ENCODE measurements at regions not wholly inside any gene's neighbourhood (a gene's known extent, or its start where the extent isn't known, plus 50 kb on each side); places are given as distances from the start of the nearest gene placed in this dataset.

DNA sequence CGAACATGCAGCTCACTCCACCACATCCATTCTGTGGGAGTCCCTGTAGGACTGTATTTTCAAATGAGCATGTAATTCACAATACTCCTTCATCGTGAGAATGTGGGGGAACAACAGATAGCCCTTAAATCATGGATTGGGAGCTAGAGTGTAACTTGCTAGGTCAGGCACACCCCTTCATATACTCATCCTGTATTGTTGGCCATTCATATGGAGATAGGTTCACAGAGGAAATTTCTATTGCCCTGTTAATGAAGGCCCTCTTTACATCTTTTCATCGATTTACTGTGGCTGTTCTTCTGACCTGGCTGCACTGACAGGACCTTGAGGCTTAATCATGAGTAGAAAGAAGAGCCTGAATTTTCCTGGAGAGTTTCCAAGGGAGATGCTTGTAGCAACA, 193.8 kb upstream of the DPP10 start:
- H3K9me3 ChIP-seq (ENCODE audit: control insufficient read depth in 4 of 4, low read length in 3 of 4): no peaks in the 10 kb centered on the region
- TF ChIP-seq, protein P1, sequence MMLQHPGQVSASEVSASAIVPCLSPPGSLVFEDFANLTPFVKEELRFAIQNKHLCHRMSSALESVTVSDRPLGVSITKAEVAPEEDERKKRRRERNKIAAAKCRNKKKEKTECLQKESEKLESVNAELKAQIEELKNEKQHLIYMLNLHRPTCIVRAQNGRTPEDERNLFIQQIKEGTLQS (IDR thresholded peaks at IDR 0.05): no peak
- TF ChIP-seq FOXA1 (IDR thresholded peaks at IDR 0.05) (no peak), FOXA2 (IDR thresholded peaks at IDR 0.05) (no peak), NR2F2 (IDR thresholded peaks at IDR 0.05) (no peak), YY1 (IDR thresholded peaks at IDR 0.05) (no peak), TAF1 (conservative IDR thresholded peaks at IDR 0.05) (no peak), SP1 (IDR thresholded peaks at IDR 0.05) (no peak), JUND (IDR thresholded peaks at IDR 0.05) (no peak), HNF4G (IDR thresholded peaks at IDR 0.05) (no peak), EGR1 (IDR thresholded peaks at IDR 0.05; ENCODE audit: low read depth in 2 of 2) (no peak)
- TF ChIP-seq, protein P2, sequence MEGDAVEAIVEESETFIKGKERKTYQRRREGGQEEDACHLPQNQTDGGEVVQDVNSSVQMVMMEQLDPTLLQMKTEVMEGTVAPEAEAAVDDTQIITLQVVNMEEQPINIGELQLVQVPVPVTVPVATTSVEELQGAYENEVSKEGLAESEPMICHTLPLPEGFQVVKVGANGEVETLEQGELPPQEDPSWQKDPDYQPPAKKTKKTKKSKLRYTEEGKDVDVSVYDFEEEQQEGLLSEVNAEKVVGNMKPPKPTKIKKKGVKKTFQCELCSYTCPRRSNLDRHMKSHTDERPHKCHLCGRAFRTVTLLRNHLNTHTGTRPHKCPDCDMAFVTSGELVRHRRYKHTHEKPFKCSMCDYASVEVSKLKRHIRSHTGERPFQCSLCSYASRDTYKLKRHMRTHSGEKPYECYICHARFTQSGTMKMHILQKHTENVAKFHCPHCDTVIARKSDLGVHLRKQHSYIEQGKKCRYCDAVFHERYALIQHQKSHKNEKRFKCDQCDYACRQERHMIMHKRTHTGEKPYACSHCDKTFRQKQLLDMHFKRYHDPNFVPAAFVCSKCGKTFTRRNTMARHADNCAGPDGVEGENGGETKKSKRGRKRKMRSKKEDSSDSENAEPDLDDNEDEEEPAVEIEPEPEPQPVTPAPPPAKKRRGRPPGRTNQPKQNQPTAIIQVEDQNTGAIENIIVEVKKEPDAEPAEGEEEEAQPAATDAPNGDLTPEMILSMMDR (IDR thresholded peaks at IDR 0.05; ENCODE audit: low read depth, low read length, missing input control): no peak
- TF ChIP-seq, protein P3, sequence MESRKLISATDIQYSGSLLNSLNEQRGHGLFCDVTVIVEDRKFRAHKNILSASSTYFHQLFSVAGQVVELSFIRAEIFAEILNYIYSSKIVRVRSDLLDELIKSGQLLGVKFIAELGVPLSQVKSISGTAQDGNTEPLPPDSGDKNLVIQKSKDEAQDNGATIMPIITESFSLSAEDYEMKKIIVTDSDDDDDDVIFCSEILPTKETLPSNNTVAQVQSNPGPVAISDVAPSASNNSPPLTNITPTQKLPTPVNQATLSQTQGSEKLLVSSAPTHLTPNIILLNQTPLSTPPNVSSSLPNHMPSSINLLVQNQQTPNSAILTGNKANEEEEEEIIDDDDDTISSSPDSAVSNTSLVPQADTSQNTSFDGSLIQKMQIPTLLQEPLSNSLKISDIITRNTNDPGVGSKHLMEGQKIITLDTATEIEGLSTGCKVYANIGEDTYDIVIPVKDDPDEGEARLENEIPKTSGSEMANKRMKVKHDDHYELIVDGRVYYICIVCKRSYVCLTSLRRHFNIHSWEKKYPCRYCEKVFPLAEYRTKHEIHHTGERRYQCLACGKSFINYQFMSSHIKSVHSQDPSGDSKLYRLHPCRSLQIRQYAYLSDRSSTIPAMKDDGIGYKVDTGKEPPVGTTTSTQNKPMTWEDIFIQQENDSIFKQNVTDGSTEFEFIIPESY (IDR thresholded peaks at IDR 0.05): no peak
- no peaks in the 10 kb centered on the region for H3K4me1 ChIP-seq (ENCODE audit: control insufficient read depth in 4 of 4, insufficient read depth in 4 of 4, low read length in 3 of 4)
- no peaks in the 10 kb centered on the region for H3K27me3 ChIP-seq (ENCODE audit: control insufficient read depth in 4 of 4, insufficient read depth in 4 of 4, low read length in 3 of 4)
- no peak overlapping the region for H3K4me3 ChIP-seq (ENCODE audit: low read depth in 1 of 3, low read length in 3 of 3)
- DNase-seq (ENCODE audit: low spot score): no peak
- no peaks in the 10 kb centered on the region for H3K36me3 ChIP-seq (ENCODE audit: control insufficient read depth in 4 of 4, insufficient read depth in 3 of 4, low read depth in 1 of 4, low read length in 3 of 4)
- 76% methylated on average over 3 of the region's 3 CpGs for WGBS
- H3K9ac ChIP-seq (ENCODE audit: low read depth in 1 of 2, low read length in 2 of 2): no peak overlapping the region
- no peak overlapping the region for H3K27ac ChIP-seq (ENCODE audit: low read depth in 1 of 2, low read length in 2 of 2)

DNA sequence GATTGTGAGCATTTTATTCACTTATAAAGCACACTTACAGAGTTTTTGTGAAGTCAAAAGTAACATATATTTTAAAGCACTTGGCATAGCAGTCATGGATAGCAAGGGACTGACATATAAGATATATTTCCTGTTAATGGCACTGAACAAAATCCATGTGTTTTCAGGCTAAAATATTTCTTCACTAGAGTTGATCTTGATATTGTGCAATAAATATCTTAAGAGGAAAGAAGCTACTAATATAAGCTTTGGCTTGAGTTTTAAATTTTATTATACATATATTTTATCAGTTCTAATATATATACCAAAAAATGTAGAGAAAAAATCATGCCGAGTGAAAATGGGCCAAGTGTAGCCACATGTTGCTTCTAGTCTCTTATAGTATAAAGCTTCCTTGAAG, 189.7 kb upstream of the DPP10 start:
- Histone ChIP-seq H3K27me3 (ENCODE audit: control insufficient read depth in 4 of 4, insufficient read depth in 4 of 4, low read length in 3 of 4) (no peaks in the 10 kb centered on the region), H3K9ac (ENCODE audit: low read depth in 1 of 2, low read length in 2 of 2) (no peak overlapping the region), H3K4me1 (ENCODE audit: control insufficient read depth in 4 of 4, insufficient read depth in 4 of 4, low read length in 3 of 4) (no peaks in the 10 kb centered on the region), H3K36me3 (ENCODE audit: control insufficient read depth in 4 of 4, insufficient read depth in 3 of 4, low read depth in 1 of 4, low read length in 3 of 4) (no peaks in the 10 kb centered on the region), H3K4me3 (ENCODE audit: low read depth in 1 of 3, low read length in 3 of 3) (no peak overlapping the region), H3K9me3 (ENCODE audit: control insufficient read depth in 4 of 4, low read length in 3 of 4) (no peaks in the 10 kb centered on the region), H3K27ac (ENCODE audit: low read depth in 1 of 2, low read length in 2 of 2) (no peak overlapping the region)
- no peak for DNase-seq (ENCODE audit: low spot score)
- TF ChIP-seq JUND (IDR thresholded peaks at IDR 0.05) (no peak), HNF4A (conservative IDR thresholded peaks at IDR 0.05) (no peak), RXRA (IDR thresholded peaks at IDR 0.05) (no peak), HNF4G (IDR thresholded peaks at IDR 0.05) (no peak), YY1 (IDR thresholded peaks at IDR 0.05) (no peak), RAD21 (IDR thresholded peaks at IDR 0.05) (no peak)
- TF ChIP-seq, protein P3 (IDR thresholded peaks at IDR 0.05): no peak
- TF ChIP-seq, protein P4, sequence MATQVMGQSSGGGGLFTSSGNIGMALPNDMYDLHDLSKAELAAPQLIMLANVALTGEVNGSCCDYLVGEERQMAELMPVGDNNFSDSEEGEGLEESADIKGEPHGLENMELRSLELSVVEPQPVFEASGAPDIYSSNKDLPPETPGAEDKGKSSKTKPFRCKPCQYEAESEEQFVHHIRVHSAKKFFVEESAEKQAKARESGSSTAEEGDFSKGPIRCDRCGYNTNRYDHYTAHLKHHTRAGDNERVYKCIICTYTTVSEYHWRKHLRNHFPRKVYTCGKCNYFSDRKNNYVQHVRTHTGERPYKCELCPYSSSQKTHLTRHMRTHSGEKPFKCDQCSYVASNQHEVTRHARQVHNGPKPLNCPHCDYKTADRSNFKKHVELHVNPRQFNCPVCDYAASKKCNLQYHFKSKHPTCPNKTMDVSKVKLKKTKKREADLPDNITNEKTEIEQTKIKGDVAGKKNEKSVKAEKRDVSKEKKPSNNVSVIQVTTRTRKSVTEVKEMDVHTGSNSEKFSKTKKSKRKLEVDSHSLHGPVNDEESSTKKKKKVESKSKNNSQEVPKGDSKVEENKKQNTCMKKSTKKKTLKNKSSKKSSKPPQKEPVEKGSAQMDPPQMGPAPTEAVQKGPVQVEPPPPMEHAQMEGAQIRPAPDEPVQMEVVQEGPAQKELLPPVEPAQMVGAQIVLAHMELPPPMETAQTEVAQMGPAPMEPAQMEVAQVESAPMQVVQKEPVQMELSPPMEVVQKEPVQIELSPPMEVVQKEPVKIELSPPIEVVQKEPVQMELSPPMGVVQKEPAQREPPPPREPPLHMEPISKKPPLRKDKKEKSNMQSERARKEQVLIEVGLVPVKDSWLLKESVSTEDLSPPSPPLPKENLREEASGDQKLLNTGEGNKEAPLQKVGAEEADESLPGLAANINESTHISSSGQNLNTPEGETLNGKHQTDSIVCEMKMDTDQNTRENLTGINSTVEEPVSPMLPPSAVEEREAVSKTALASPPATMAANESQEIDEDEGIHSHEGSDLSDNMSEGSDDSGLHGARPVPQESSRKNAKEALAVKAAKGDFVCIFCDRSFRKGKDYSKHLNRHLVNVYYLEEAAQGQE (IDR thresholded peaks at IDR 0.05): no peak
- TF ChIP-seq, protein P5, sequence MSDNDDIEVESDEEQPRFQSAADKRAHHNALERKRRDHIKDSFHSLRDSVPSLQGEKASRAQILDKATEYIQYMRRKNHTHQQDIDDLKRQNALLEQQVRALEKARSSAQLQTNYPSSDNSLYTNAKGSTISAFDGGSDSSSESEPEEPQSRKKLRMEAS (IDR thresholded peaks at IDR 0.05): no peak
- 85% methylated on average over 1 of the region's 1 CpG for WGBS

Data from liver (tissue), 8 donors.